ENCODE measurements at regions not wholly inside any gene's neighbourhood (a gene's known extent, or its start where the extent isn't known, plus 50 kb on each side); places are given as distances from the start of the nearest gene placed in this dataset.

- no peak for DNase-seq
Measured at GRCh38 chr2:118557791-118558190, 289.7 kb downstream of the EN1 start.

GRCh38 chr2:118557016-118557415, 290.4 kb downstream of the EN1 start:
- DNase-seq, result no peak

GRCh38 chr2:118554616-118555015, 292.8 kb downstream of the EN1 start:
- no peak for DNase-seq

GRCh38 chr2:118549503-118549902, 297.9 kb downstream of the EN1 start:
- DNase-seq, result no peak

- DNase-seq, result no peak
Measured at GRCh38 chr2:118548880-118549488, 298.5 kb downstream of the EN1 start.

GRCh38 chr2:118539290-118539689, 308.2 kb downstream of the EN1 start:
- no peak for DNase-seq

- DNase-seq, result no peak
Measured at GRCh38 chr2:118536306-118536705, 311.1 kb downstream of the EN1 start.

GRCh38 chr2:118535818-118536212, 311.6 kb downstream of the EN1 start:
- no peak for DNase-seq

- no peak for DNase-seq
Measured at GRCh38 chr2:118535171-118535817, 312.2 kb downstream of the EN1 start.

- no peak for DNase-seq
Measured at GRCh38 chr2:118530976-118531375, 316.5 kb downstream of the EN1 start.

- DNase-seq, result no peak
Measured at GRCh38 chr2:118529908-118530599, 317.4 kb downstream of the EN1 start.

- DNase-seq, result no peak
Measured at GRCh38 chr2:118527571-118527970, 319.9 kb downstream of the EN1 start.

- DNase-seq, result no peak
Measured at GRCh38 chr2:118525346-118525745, 322.1 kb downstream of the EN1 start.

GRCh38 chr2:118524911-118525310, 322.5 kb downstream of the EN1 start:
- no peak for DNase-seq

GRCh38 chr2:118523761-118524160, 323.7 kb downstream of the EN1 start:
- DNase-seq, result no peak

GRCh38 chr2:118521960-118522359, 325.5 kb downstream of the EN1 start:
- no peak for DNase-seq

GRCh38 chr2:118521272-118521671, 326.2 kb downstream of the EN1 start:
- DNase-seq, result no peak

GRCh38 chr2:118520246-118520645, 327.2 kb downstream of the EN1 start:
- no peak for DNase-seq

GRCh38 chr2:118519511-118519910, 327.9 kb downstream of the EN1 start:
- DNase-seq, result no peak

- no peak for DNase-seq
Measured at GRCh38 chr2:118510807-118511206, 336.6 kb downstream of the EN1 start.

GRCh38 chr2:118509319-118510004, 338.0 kb downstream of the EN1 start:
- DNase-seq, result no peak

- DNase-seq, result no peak
Measured at GRCh38 chr2:118508282-118508681, 339.2 kb downstream of the EN1 start.

- no peak for DNase-seq
Measured at GRCh38 chr2:118505436-118505835, 342.0 kb downstream of the EN1 start.

- DNase-seq, result no peak
Measured at GRCh38 chr2:118502106-118502505, 345.3 kb downstream of the EN1 start.

Data from SW 1271 (cell line).